ENCODE measurements at regions not wholly inside any gene's neighbourhood (a gene's known extent, or its start where the extent isn't known, plus 50 kb on each side); places are given as distances from the start of the nearest gene placed in this dataset.

DNA sequence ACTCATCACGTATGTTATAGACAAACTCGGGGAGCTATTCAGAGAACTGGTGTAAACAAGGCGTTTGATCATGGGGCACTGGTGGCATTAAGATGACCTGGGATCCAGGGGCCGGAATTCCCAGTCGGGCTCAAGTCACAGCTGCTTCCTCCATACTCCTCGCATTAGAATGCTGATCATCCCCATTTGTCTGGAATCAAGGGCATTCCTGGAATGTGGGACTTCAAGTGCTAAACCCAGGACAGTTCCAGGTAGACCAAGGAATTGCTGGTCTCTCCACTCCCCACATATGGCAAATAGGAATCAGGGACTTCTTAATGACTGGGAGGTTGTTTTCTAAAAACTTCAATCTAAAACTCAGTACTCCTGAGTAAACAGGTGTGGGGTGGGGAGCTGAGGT lies 355.7 kb upstream of the RAB6C start:
- no peaks in the 10 kb centered on the region for H3K9me3 ChIP-seq (replicated peaks; ENCODE audit: control insufficient read depth, insufficient read depth, low read depth, low read length)
- H3K27ac ChIP-seq (ENCODE audit: extremely low read depth, low read depth, low read length): no peak overlapping the region
- ATAC-seq: no peak
- BruUV-seq (replicated peaks): no TSS peak
- H3K9ac ChIP-seq (ENCODE audit: insufficient read depth in 1 of 2, low read depth in 2 of 2, low read length in 2 of 2): no peak overlapping the region
- FAIRE-seq: no peak
- H3K4me2 ChIP-seq (ENCODE audit: insufficient read depth, low read length): no peak overlapping the region
- H2AFZ ChIP-seq (ENCODE audit: low read depth, low read length): no peak overlapping the region
- H3K4me3 ChIP-seq: no peak overlapping the region
- TF ChIP-seq ZNF134 (CRISPR knock-in tag; conservative IDR thresholded peaks at IDR 0.05) (no peak), ZNF785 (CRISPR knock-in tag; IDR thresholded peaks at IDR 0.05) (no peak), ZC3H4 (CRISPR knock-in tag; IDR thresholded peaks at IDR 0.05; ENCODE audit: borderline replicate concordance) (no peak)
- no peaks in the 10 kb centered on the region for H3K4me1 ChIP-seq (replicated peaks in 1 of 2; ENCODE audit: control insufficient read depth in 2 of 2, insufficient read depth in 2 of 2, low read length in 2 of 2)
- in situ Hi-C loops (cut with MboI): no loop called here
- POLR2A ChIA-PET: no interaction called here
- CTCF ChIA-PET (ENCODE audit: low intra/inter-chr PET ratio): no interaction called here
- H3K9me1 ChIP-seq (ENCODE audit: control insufficient read depth, insufficient read depth, low read length): no peaks in the 10 kb centered on the region
- intact Hi-C loops (cut with micrococcal nuclease): no loop called here
- no peak for DNase-seq (ENCODE audit: extremely low read depth in 1 of 4, low spot score in 3 of 4)
- no peaks in the 10 kb centered on the region for H3K79me2 ChIP-seq (ENCODE audit: control insufficient read depth, insufficient read depth, low read length)
- WGBS (ENCODE audit: insufficient coverage, low coverage, missing lambda C conversion rate): 0% methylated on average over 6 of the region's 6 CpGs
- H3K27me3 ChIP-seq (ENCODE audit: control insufficient read depth in 2 of 2, insufficient read depth in 2 of 2, low read length in 2 of 2): peaks cover 0 to 25% of the 10 kb centered on the region in 2 experiments; a peak in 4 of 5 replicates
- no peaks in the 10 kb centered on the region for H3K36me3 ChIP-seq (ENCODE audit: control insufficient read depth, insufficient read depth, low read length)
- H4K20me1 ChIP-seq (replicated peaks; ENCODE audit: control insufficient read depth, insufficient read depth, low read length): no peaks in the 10 kb centered on the region

GRCh38 chr2:129627437-129627836 lies 352.0 kb upstream of the RAB6C start:
- no TSS peak for BruUV-seq (replicated peaks)
- Histone ChIP-seq H3K4me2 (ENCODE audit: insufficient read depth, low read length) (no peak overlapping the region), H3K9me1 (ENCODE audit: control insufficient read depth, insufficient read depth, low read length) (no peaks in the 10 kb centered on the region), H3K4me3 (no peak overlapping the region), H2AFZ (ENCODE audit: low read depth, low read length) (no peak overlapping the region), H3K79me2 (ENCODE audit: control insufficient read depth, insufficient read depth, low read length) (no peaks in the 10 kb centered on the region), H4K20me1 (replicated peaks; ENCODE audit: control insufficient read depth, insufficient read depth, low read length) (no peaks in the 10 kb centered on the region), H3K9ac (ENCODE audit: insufficient read depth in 1 of 2, low read depth in 2 of 2, low read length in 2 of 2) (no peak overlapping the region), H3K36me3 (ENCODE audit: control insufficient read depth, insufficient read depth, low read length) (no peaks in the 10 kb centered on the region), H3K4me1 (replicated peaks in 1 of 2; ENCODE audit: control insufficient read depth in 2 of 2, insufficient read depth in 2 of 2, low read length in 2 of 2) (no peaks in the 10 kb centered on the region), H3K27ac (ENCODE audit: extremely low read depth, low read depth, low read length) (no peak overlapping the region), H3K27me3 (ENCODE audit: control insufficient read depth in 2 of 2, insufficient read depth in 2 of 2, low read length in 2 of 2) (peaks cover 0 to 21% of the 10 kb centered on the region in 2 experiments; a peak in 3 of 5 replicates), H3K9me3 (replicated peaks; ENCODE audit: control insufficient read depth, insufficient read depth, low read depth, low read length) (no peaks in the 10 kb centered on the region)
- POLR2A ChIA-PET: interaction anchor here (0.6 kb wide), 1 partner anchor 116 kb away, joined by 3 read pairs; no protein-coding TSS in a partner anchor
- intact Hi-C loops (cut with micrococcal nuclease): no loop called here
- DNase-seq (ENCODE audit: extremely low read depth in 1 of 4, low spot score in 3 of 4): no peak
- ATAC-seq: no peak; the same call in 2 of the 3 replicates
- WGBS (ENCODE audit: insufficient coverage, low coverage, missing lambda C conversion rate): under 1% methylated on average over 9 of the region's 9 CpGs
- TF ChIP-seq, protein P1, sequence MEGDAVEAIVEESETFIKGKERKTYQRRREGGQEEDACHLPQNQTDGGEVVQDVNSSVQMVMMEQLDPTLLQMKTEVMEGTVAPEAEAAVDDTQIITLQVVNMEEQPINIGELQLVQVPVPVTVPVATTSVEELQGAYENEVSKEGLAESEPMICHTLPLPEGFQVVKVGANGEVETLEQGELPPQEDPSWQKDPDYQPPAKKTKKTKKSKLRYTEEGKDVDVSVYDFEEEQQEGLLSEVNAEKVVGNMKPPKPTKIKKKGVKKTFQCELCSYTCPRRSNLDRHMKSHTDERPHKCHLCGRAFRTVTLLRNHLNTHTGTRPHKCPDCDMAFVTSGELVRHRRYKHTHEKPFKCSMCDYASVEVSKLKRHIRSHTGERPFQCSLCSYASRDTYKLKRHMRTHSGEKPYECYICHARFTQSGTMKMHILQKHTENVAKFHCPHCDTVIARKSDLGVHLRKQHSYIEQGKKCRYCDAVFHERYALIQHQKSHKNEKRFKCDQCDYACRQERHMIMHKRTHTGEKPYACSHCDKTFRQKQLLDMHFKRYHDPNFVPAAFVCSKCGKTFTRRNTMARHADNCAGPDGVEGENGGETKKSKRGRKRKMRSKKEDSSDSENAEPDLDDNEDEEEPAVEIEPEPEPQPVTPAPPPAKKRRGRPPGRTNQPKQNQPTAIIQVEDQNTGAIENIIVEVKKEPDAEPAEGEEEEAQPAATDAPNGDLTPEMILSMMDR (IDR thresholded peaks at IDR 0.05 in 2 of 3, conservative IDR thresholded peaks at IDR 0.05 in 1 of 3; ENCODE audit: insufficient read depth in 2 of 3, low read depth in 1 of 3, low read length in 3 of 3): peak in 2 of 3 experiments; percentile 10 to 33; a peak in 1 of 6 replicates
- no peak for TF ChIP-seq ZNF146 (CRISPR knock-in tag; IDR thresholded peaks at IDR 0.05; ENCODE audit: unreplicated experiment)
- TF ChIP-seq, protein P2, sequence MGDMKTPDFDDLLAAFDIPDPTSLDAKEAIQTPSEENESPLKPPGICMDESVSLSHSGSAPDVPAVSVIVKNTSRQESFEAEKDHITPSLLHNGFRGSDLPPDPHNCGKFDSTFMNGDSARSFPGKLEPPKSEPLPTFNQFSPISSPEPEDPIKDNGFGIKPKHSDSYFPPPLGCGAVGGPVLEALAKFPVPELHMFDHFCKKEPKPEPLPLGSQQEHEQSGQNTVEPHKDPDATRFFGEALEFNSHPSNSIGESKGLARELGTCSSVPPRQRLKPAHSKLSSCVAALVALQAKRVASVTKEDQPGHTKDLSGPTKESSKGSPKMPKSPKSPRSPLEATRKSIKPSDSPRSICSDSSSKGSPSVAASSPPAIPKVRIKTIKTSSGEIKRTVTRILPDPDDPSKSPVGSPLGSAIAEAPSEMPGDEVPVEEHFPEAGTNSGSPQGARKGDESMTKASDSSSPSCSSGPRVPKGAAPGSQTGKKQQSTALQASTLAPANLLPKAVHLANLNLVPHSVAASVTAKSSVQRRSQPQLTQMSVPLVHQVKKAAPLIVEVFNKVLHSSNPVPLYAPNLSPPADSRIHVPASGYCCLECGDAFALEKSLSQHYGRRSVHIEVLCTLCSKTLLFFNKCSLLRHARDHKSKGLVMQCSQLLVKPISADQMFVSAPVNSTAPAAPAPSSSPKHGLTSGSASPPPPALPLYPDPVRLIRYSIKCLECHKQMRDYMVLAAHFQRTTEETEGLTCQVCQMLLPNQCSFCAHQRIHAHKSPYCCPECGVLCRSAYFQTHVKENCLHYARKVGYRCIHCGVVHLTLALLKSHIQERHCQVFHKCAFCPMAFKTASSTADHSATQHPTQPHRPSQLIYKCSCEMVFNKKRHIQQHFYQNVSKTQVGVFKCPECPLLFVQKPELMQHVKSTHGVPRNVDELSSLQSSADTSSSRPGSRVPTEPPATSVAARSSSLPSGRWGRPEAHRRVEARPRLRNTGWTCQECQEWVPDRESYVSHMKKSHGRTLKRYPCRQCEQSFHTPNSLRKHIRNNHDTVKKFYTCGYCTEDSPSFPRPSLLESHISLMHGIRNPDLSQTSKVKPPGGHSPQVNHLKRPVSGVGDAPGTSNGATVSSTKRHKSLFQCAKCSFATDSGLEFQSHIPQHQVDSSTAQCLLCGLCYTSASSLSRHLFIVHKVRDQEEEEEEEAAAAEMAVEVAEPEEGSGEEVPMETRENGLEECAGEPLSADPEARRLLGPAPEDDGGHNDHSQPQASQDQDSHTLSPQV (IDR thresholded peaks at IDR 0.05): no peak
- CTCF ChIA-PET (ENCODE audit: low intra/inter-chr PET ratio): no interaction called here
- in situ Hi-C loops (cut with MboI): no loop called here
- no peak for FAIRE-seq
